ENCODE measurements at regions not wholly inside any gene's neighbourhood (a gene's known extent, or its start where the extent isn't known, plus 50 kb on each side); places are given as distances from the start of the nearest gene placed in this dataset.
A peak's percentile ranks its signal among the peaks of the same experiment; 100 is the strongest.
"Not testable (repeated sequence)": the region's sequence is repeated elsewhere in the genome, so short reads cannot be mapped to it uniquely, and the experiment has no call there.

DNA sequence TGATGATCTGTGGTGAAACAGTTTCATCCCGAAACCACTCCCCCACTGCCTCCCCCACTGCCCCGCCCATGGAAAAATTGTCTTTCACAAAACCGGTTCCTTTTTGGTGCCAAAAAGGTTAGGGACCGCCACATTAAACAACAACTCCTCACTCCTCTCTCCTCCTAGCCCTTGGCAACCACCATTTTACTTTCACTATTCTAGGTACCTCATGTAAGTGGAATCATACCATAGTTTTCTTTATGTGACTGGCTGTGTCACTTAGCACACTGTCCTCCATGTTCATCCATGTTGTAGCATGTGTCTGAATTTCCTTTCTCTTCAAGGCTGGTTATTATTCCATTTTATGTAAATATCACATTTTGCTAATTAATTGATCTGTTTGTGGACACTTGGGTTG, 99.3 kb downstream of the UTRN start:
- no peak overlapping the region for H2BK12ac ChIP-seq (ENCODE audit: insufficient read length, low read depth, low read length)
- H3K18ac ChIP-seq (ENCODE audit: insufficient read length, low read depth, low read length), result no peak overlapping the region
- H3K23ac ChIP-seq (ENCODE audit: insufficient read length, low read depth, low read length), result no peak overlapping the region
- H3K27ac Mint-ChIP-seq, result peak overlapping the region in 1 of 3 experiments; percentile 42; a peak in 2 of 7 replicates
- H4K91ac ChIP-seq (ENCODE audit: insufficient read length, low read depth, low read length), result no peak overlapping the region
- WGBS (ENCODE audit: extremely low coverage, insufficient read length, low lambda C conversion rate), result no CpG with 5 or more reads among the region's 4 CpGs
- H3K79me1 ChIP-seq (ENCODE audit: insufficient read depth, low read depth, low read length, poor library complexity, severe bottlenecking), result peaks cover 3% of the 10 kb centered on the region
- no peak for DNase-seq
- H3K9ac ChIP-seq (ENCODE audit: extremely low read depth, insufficient read length, low read length), result no peak overlapping the region
- H3K4me1 ChIP-seq (ENCODE audit: insufficient read depth, low read length), result peaks cover 3% of the 10 kb centered on the region; the same call in 1 of the 2 replicates
- no peak overlapping the region for H3K4me3 Mint-ChIP-seq
- peaks cover 12 to 25% (median 21%) of the 10 kb centered on the region in 3 experiments; a peak in 6 of 7 replicates for H3K36me3 Mint-ChIP-seq (ENCODE audit: insufficient read depth in 1 of 3, low read depth in 3 of 3)
- H4K8ac ChIP-seq (replicated peaks; ENCODE audit: insufficient read length, low read depth, low read length), result no peak overlapping the region
- no peak overlapping the region for H3T11ph ChIP-seq (ENCODE audit: low read length)
- H2BK15ac ChIP-seq (ENCODE audit: low read depth, low read length), result no peak overlapping the region
- peaks cover 2% of the 10 kb centered on the region; the same call in 1 of the 2 replicates for H3K79me2 ChIP-seq (ENCODE audit: insufficient read depth, low read length)
- H3K27me3 Mint-ChIP-seq (ENCODE audit: low read depth), result no peaks in the 10 kb centered on the region
- peaks cover 15 to 21% of the 10 kb centered on the region in 2 experiments for H3K9me3 Mint-ChIP-seq
- H2AFZ ChIP-seq (ENCODE audit: low read length), result no peak overlapping the region
- no peak overlapping the region for H3K14ac ChIP-seq (ENCODE audit: insufficient read depth, low read length)
- no peak overlapping the region for H4K5ac ChIP-seq (ENCODE audit: insufficient read length, low read depth, low read length)
- H2AK5ac ChIP-seq (ENCODE audit: insufficient read length, low read length), result no peak overlapping the region
- no peak overlapping the region for H3K4ac ChIP-seq (ENCODE audit: low read depth, low read length)
- H2BK120ac ChIP-seq (ENCODE audit: low read depth, low read length, poor library complexity, severe bottlenecking), result no peak overlapping the region
- peaks cover 6% of the 10 kb centered on the region for H3K9me3 ChIP-seq (ENCODE audit: control insufficient read depth, low read depth, low read length)
- no peak overlapping the region for H3K56ac ChIP-seq (ENCODE audit: insufficient read length, low read depth, low read length)
- H3K4me1 Mint-ChIP-seq, result peaks cover 6 to 10% of the 10 kb centered on the region in 2 experiments
- H3K23me2 ChIP-seq (ENCODE audit: insufficient read length, low read depth, low read length, poor library complexity, severe bottlenecking), result no peaks in the 10 kb centered on the region
- no peak overlapping the region for H2BK5ac ChIP-seq (ENCODE audit: insufficient read length, low read length)
- TF ChIP-seq CTCF (conservative IDR thresholded peaks at IDR 0.05), result no peak
- H4K20me1 ChIP-seq (ENCODE audit: control insufficient read depth, insufficient read depth, insufficient read length), result no peaks in the 10 kb centered on the region
- H3K4me2 ChIP-seq (ENCODE audit: insufficient read depth, insufficient read length, low read length), result no peak overlapping the region
- H2BK20ac ChIP-seq (ENCODE audit: low read depth, low read length, poor library complexity, severe bottlenecking), result no peak overlapping the region
- no peak overlapping the region for H3K27ac ChIP-seq (ENCODE audit: insufficient read length, low read depth, low read length)
- H3K27me3 ChIP-seq (ENCODE audit: insufficient read depth, low read length), result no peaks in the 10 kb centered on the region

DNA sequence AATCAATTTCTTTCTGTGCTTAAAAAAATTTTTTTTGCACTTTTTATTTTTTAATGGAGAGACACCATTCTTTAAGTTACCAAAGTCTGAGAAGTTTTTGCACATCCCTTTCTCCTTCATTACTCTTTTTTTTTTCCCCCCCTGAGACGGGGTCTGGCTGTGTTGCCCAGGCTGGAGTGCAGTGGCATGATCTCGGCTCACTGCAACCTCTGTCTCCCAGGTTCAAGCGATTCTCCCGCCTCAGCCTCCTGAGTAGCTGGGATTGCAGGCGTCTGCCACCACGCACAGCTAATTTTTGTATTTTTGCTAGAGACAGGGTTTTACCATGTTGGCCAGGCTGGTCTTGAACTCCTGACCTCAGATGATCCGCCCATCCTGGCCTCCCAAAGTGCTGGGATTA, 104.3 kb downstream of the UTRN start:
- H3K9ac ChIP-seq (ENCODE audit: extremely low read depth, insufficient read length, low read length); H3K4ac ChIP-seq (ENCODE audit: low read depth, low read length); H3T11ph ChIP-seq (ENCODE audit: low read length); H3K4me3 Mint-ChIP-seq; H3K36me3 Mint-ChIP-seq (ENCODE audit: insufficient read depth in 1 of 3, low read depth in 3 of 3); H2AFZ ChIP-seq (ENCODE audit: low read length); H4K8ac ChIP-seq (replicated peaks; ENCODE audit: insufficient read length, low read depth, low read length); H2BK20ac ChIP-seq (ENCODE audit: low read depth, low read length, poor library complexity, severe bottlenecking); H3K9me3 Mint-ChIP-seq; H2BK120ac ChIP-seq (ENCODE audit: low read depth, low read length, poor library complexity, severe bottlenecking); H3K23me2 ChIP-seq (ENCODE audit: insufficient read length, low read depth, low read length, poor library complexity, severe bottlenecking); H2BK5ac ChIP-seq (ENCODE audit: insufficient read length, low read length); H2AK5ac ChIP-seq (ENCODE audit: insufficient read length, low read length); H3K4me1 ChIP-seq (ENCODE audit: insufficient read depth, low read length); H3K27ac ChIP-seq (ENCODE audit: insufficient read length, low read depth, low read length); H4K20me1 ChIP-seq (ENCODE audit: control insufficient read depth, insufficient read depth, insufficient read length); DNase-seq; H4K5ac ChIP-seq (ENCODE audit: insufficient read length, low read depth, low read length); H3K27ac Mint-ChIP-seq; H3K14ac ChIP-seq (ENCODE audit: insufficient read depth, low read length); H3K4me2 ChIP-seq (ENCODE audit: insufficient read depth, insufficient read length, low read length); H2BK12ac ChIP-seq (ENCODE audit: insufficient read length, low read depth, low read length); H4K91ac ChIP-seq (ENCODE audit: insufficient read length, low read depth, low read length); H3K9me3 ChIP-seq (ENCODE audit: control insufficient read depth, low read depth, low read length); H3K23ac ChIP-seq (ENCODE audit: insufficient read length, low read depth, low read length); H3K27me3 ChIP-seq (ENCODE audit: insufficient read depth, low read length); H3K18ac ChIP-seq (ENCODE audit: insufficient read length, low read depth, low read length); H3K79me1 ChIP-seq (ENCODE audit: insufficient read depth, low read depth, low read length, poor library complexity, severe bottlenecking); H3K79me2 ChIP-seq (ENCODE audit: insufficient read depth, low read length); H2BK15ac ChIP-seq (ENCODE audit: low read depth, low read length); H3K27me3 Mint-ChIP-seq (ENCODE audit: low read depth); H3K56ac ChIP-seq (ENCODE audit: insufficient read length, low read depth, low read length): not testable (repeated sequence)
- no CpG with 5 or more reads among the region's 7 CpGs for WGBS (ENCODE audit: extremely low coverage, insufficient read length, low lambda C conversion rate)
- H3K4me1 Mint-ChIP-seq, result peaks cover 20 to 23% of the 10 kb centered on the region in 2 experiments

All from H9 (cell line).